A549 (cell line): ENCODE measurements at regions not wholly inside any gene's neighbourhood (a gene's known extent, or its start where the extent isn't known, plus 50 kb on each side); places are given as distances from the start of the nearest gene placed in this dataset.

ENCODE experiments used
- ATAC-seq, 2 experiments: fragments of 200-7000 bp in 1 of 2; fragments of >200 bp in 1 of 2; cut with Nextera tagmentation in 1 of 2; cut with Tn5 transposase in 1 of 2; 3 replicates each; pipeline versions ENCODE4 v1.8.0 to v1.9.1; 2018 to 2020; ENCODE audit warnings: mild to moderate bottlenecking in 1 of 2, moderate library complexity in 1 of 2
- CTCF ChIA-PET: fragments of 300-600 bp; sonication (Branson Sonifier 250); formaldehyde crosslinking; extraction: SDS; loops from one replicate; lab custom pipeline; 2021; ENCODE audit warnings: antibody characterized with exemption, inconsistent platforms; lab: Yijun Ruan, JAX
- POLR2A ChIA-PET: fragments of 350-600 bp; formaldehyde crosslinking; extraction: SDS; loops from one replicate; lab custom pipeline; 2021; ENCODE audit warnings: antibody characterized with exemption, inconsistent platforms; lab: Yijun Ruan, JAX
- DNase-seq, 2 experiments: peaks; one replicate each; pipeline versions ENCODE4 v3.0.0 to v3.0.0-alpha.2; 2011 to 2016; ENCODE audit warnings: low read depth in 1 of 2, low spot score in 1 of 2
- FAIRE-seq: peaks from 2 replicates; lab custom pipeline; 2011; peaks lifted over from hg19 to GRCh38; lab: Jason Lieb, UNC
- H3K27ac ChIP-seq, 2 experiments: fragments of >200 bp; sonication (Bioruptor Twin); formaldehyde crosslinking; 3 replicates each; pipeline ENCODE4 v1.5.1; 2016 to 2017
- H3K4me1 ChIP-seq: fragments of >200 bp; sonication (Bioruptor Twin); formaldehyde crosslinking; 3 replicates; pipeline ENCODE4 v1.6.1; 2016
- H3K4me2 ChIP-seq: fragments of >200 bp; sonication (Bioruptor Twin); formaldehyde crosslinking; 3 replicates; pipeline ENCODE4 v1.6.1; 2016
- H3K4me3 ChIP-seq: fragments of >200 bp; sonication (Bioruptor Twin); formaldehyde crosslinking; 3 replicates; pipeline ENCODE4 v1.5.1; 2016
- H3K9me3 ChIP-seq: fragments of >200 bp; sonication (Bioruptor Twin); formaldehyde crosslinking; 3 replicates; pipeline ENCODE4 v1.6.1; 2016
- CBX8 ChIP-seq: fragments of 200-600 bp; sonication (generic); IDR thresholded peaks from 2 replicates; pipeline ENCODE4 v1.6.1; 2016
- CHD2 ChIP-seq: fragments of 150-350 bp; IDR thresholded peaks from 2 replicates; pipeline ENCODE4 v1.6.1; 2014; ENCODE audit warnings: low read length; ENCODE audit not compliant: partially characterized antibody
- CHD4 ChIP-seq: fragments of 200-600 bp; sonication (generic); IDR thresholded peaks from 2 replicates; pipeline ENCODE4 v1.6.1; 2016; ENCODE audit warnings: antibody characterized with exemption, mild to moderate bottlenecking, borderline replicate concordance
- EHMT2 ChIP-seq: fragments of 200-600 bp; sonication (generic); IDR thresholded peaks from 2 replicates; pipeline ENCODE4 v1.6.1; 2016; ENCODE audit warnings: antibody characterized with exemption, low read depth, mild to moderate bottlenecking, moderate library complexity
- ESRRA ChIP-seq: fragments of 150-350 bp; IDR thresholded peaks from 2 replicates; pipeline ENCODE4 v1.6.1; 2014; ENCODE audit warnings: mild to moderate bottlenecking, low read length, borderline replicate concordance
- FOSB ChIP-seq: fragments of 250-450 bp; sonication (Bioruptor Pico); IDR thresholded peaks from 2 replicates; pipeline ENCODE4 v1.5.0; 2020; ENCODE audit warnings: mild to moderate bottlenecking, moderate library complexity
- FOSL2 ChIP-seq, 2 experiments: fragments of 450-650 bp in 1 of 2; fragments of >200 bp in 1 of 2; sonication (Bioruptor Twin) in 1 of 2; formaldehyde crosslinking; IDR thresholded peaks; 2 replicates each; pipeline versions ENCODE4 v1.5.0 to v1.6.1; 2016 to 2020; ENCODE audit warnings: mild to moderate bottlenecking in 1 of 2, moderate library complexity in 1 of 2
- HDAC2 ChIP-seq: fragments of 200-600 bp; sonication (generic); IDR thresholded peaks from 2 replicates; pipeline ENCODE4 v1.6.1; 2016
- HEYL ChIP-seq: fragments of 250-450 bp; sonication (Bioruptor Pico); IDR thresholded peaks from 2 replicates; pipeline ENCODE4 v1.8.0; 2021; ENCODE audit warnings: mild to moderate bottlenecking, moderate library complexity
- HOXA7 ChIP-seq: fragments of 250-450 bp; sonication (Bioruptor Pico); IDR thresholded peaks from 2 replicates; pipeline ENCODE4 v1.5.0; 2020; ENCODE audit warnings: mild to moderate bottlenecking, moderate library complexity
- HOXB13 ChIP-seq: fragments of 250-450 bp; sonication (Bioruptor Pico); IDR thresholded peaks from 2 replicates; pipeline ENCODE4 v1.5.0; 2020; ENCODE audit warnings: low read depth, mild to moderate bottlenecking, moderate library complexity
- HOXB5 ChIP-seq: fragments of 250-450 bp; sonication (Bioruptor Pico); IDR thresholded peaks from 2 replicates; pipeline ENCODE4 v1.5.0; 2020; ENCODE audit warnings: mild to moderate bottlenecking, moderate library complexity
- KDM5A ChIP-seq: fragments of 200-600 bp; sonication (generic); IDR thresholded peaks from 2 replicates; pipeline ENCODE4 v1.6.1; 2016; ENCODE audit warnings: antibody characterized with exemption, mild to moderate bottlenecking
- MAFK ChIP-seq: fragments of 450-650 bp; IDR thresholded peaks from 2 replicates; pipeline ENCODE4 v1.6.1; 2014; ENCODE audit not compliant: partially characterized antibody
- MYC ChIP-seq: IDR thresholded peaks from 2 replicates; pipeline ENCODE4 v1.6.1; 2012; ENCODE audit warnings: mild to moderate bottlenecking, inconsistent platforms, low read length, improper control_type of control experiment, borderline replicate concordance
- NFE2L2 ChIP-seq: fragments of 150-350 bp; conservative IDR thresholded peaks from 2 replicates; pipeline ENCODE4 v1.6.1; 2014; ENCODE audit warnings: low read length
- NPAS2 ChIP-seq: fragments of 250-450 bp; sonication (Bioruptor Pico); IDR thresholded peaks from 2 replicates; pipeline ENCODE4 v1.8.0; 2022; ENCODE audit warnings: mild to moderate bottlenecking, moderate library complexity, borderline replicate concordance
- PHF8 ChIP-seq: fragments of 200-600 bp; sonication (generic); IDR thresholded peaks from 2 replicates; pipeline ENCODE4 v1.6.1; 2016; ENCODE audit warnings: low read depth, mild to moderate bottlenecking, antibody characterized with exemption, moderate library complexity, borderline replicate concordance
- POLR2A ChIP-seq: IDR thresholded peaks from 2 replicates; pipeline ENCODE4 v1.6.1; 2012; ENCODE audit warnings: mild to moderate bottlenecking, low read length
- POLR2AphosphoS2 ChIP-seq: conservative IDR thresholded peaks from 2 replicates; pipeline ENCODE4 v1.6.1; 2012; ENCODE audit warnings: low read length, improper control_type of control experiment, inconsistent platforms
- RAD21 ChIP-seq, 2 experiments: fragments of >200 bp in 1 of 2; sonication (Bioruptor Twin) in 1 of 2; formaldehyde crosslinking in 1 of 2; IDR thresholded peaks in 1 of 2; conservative IDR thresholded peaks in 1 of 2; 2 replicates in 1 of 2; 3 replicates in 1 of 2; pipeline ENCODE4 v1.6.1; 2012 to 2018; ENCODE audit warnings: inconsistent platforms in 1 of 2
- ZC3H11A ChIP-seq: fragments of 450-650 bp; IDR thresholded peaks from 2 replicates; pipeline ENCODE4 v1.6.1; 2014; ENCODE audit warnings: antibody characterized with exemption, mild to moderate bottlenecking
- WGBS: methylation state at CpG from one replicate; pipeline ENCODE4 v1.1.6; 2017; ENCODE audit errors: missing lambda C conversion rate; 5-methylcytosine and 5-hydroxymethylcytosine counted together
- TF ChIP-seq, protein P1 (sequence below): fragments of >200 bp; sonication (Bioruptor Twin); formaldehyde crosslinking; IDR thresholded peaks from 2 replicates; pipeline ENCODE4 v1.6.1; 2016
- TF ChIP-seq, protein P2 (sequence below): fragments of >200 bp; sonication (Bioruptor Twin); formaldehyde crosslinking; IDR thresholded peaks from 3 replicates; pipeline ENCODE4 v1.6.1; 2016
- TF ChIP-seq, protein P3 (sequence below): fragments of >200 bp; sonication (Bioruptor Twin); formaldehyde crosslinking; IDR thresholded peaks from 3 replicates; pipeline ENCODE4 v1.5.1; 2016
- TF ChIP-seq, protein P4 (sequence below): IDR thresholded peaks from 2 replicates; pipeline ENCODE4 v1.6.1; 2012; ENCODE audit warnings: low read depth, borderline replicate concordance
- TF ChIP-seq, protein P5 (sequence below): fragments of 150-350 bp; IDR thresholded peaks from 2 replicates; pipeline ENCODE4 v1.6.1; 2014; ENCODE audit warnings: low read depth, mild to moderate bottlenecking, low read length

DNA sequence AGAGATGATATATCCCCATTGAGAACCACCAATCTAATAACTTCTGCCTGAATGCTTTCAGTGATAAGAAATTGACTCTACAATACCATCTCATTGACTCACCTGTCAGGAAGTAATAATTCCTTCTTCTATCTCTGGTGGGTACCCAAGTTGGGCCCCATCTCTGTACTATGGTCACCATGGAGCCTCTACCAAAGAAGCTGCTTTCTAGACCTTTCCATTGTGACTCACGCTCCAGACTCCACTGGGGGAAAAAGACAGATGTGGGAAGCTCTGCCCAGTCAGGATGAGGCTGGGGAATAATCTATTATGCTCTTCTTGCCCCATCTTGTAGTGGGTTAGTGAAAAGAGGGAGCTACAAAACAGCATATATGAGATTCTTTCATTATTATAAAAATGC lies 100.4 kb downstream of the COPRS start:
- CTCF ChIA-PET = interaction anchor here (1.0 kb wide), 1 partner anchor 9 kb away, joined by 3 read pairs; no protein-coding TSS in a partner anchor
- no peak overlapping the region for H3K27ac ChIP-seq
- H3K4me1 ChIP-seq = peaks cover 6% of the 10 kb centered on the region; the same call in 2 of the 3 replicates
- no peak for DNase-seq
- peaks cover 6% of the 10 kb centered on the region; the same call in 1 of the 3 replicates for H3K9me3 ChIP-seq
- ATAC-seq = no peak
- FAIRE-seq = no peak
- H3K4me2 ChIP-seq = no peak overlapping the region
- no peak for TF ChIP-seq CHD2
- no peak for TF ChIP-seq HEYL (CRISPR knock-in tag)
- no peak for TF ChIP-seq FOSL2 (IDR thresholded peaks at IDR 0.05)
- TF ChIP-seq FOSL2 (CRISPR knock-in tag; IDR thresholded peaks at IDR 0.05) = no peak
- TF ChIP-seq NFE2L2 = no peak
- TF ChIP-seq, protein P1, sequence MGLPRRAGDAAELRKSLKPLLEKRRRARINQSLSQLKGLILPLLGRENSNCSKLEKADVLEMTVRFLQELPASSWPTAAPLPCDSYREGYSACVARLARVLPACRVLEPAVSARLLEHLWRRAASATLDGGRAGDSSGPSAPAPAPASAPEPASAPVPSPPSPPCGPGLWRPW = no peak
- no peak for TF ChIP-seq MAFK
- TF ChIP-seq, protein P2, sequence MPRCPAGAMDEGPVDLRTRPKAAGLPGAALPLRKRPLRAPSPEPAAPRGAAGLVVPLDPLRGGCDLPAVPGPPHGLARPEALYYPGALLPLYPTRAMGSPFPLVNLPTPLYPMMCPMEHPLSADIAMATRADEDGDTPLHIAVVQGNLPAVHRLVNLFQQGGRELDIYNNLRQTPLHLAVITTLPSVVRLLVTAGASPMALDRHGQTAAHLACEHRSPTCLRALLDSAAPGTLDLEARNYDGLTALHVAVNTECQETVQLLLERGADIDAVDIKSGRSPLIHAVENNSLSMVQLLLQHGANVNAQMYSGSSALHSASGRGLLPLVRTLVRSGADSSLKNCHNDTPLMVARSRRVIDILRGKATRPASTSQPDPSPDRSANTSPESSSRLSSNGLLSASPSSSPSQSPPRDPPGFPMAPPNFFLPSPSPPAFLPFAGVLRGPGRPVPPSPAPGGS = no peak
- no peak for TF ChIP-seq KDM5A
- TF ChIP-seq CBX8 = no peak
- TF ChIP-seq NPAS2 (CRISPR knock-in tag) = no peak
- no peak for TF ChIP-seq EHMT2
- TF ChIP-seq, protein P3, sequence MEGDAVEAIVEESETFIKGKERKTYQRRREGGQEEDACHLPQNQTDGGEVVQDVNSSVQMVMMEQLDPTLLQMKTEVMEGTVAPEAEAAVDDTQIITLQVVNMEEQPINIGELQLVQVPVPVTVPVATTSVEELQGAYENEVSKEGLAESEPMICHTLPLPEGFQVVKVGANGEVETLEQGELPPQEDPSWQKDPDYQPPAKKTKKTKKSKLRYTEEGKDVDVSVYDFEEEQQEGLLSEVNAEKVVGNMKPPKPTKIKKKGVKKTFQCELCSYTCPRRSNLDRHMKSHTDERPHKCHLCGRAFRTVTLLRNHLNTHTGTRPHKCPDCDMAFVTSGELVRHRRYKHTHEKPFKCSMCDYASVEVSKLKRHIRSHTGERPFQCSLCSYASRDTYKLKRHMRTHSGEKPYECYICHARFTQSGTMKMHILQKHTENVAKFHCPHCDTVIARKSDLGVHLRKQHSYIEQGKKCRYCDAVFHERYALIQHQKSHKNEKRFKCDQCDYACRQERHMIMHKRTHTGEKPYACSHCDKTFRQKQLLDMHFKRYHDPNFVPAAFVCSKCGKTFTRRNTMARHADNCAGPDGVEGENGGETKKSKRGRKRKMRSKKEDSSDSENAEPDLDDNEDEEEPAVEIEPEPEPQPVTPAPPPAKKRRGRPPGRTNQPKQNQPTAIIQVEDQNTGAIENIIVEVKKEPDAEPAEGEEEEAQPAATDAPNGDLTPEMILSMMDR = no peak
- no peak for TF ChIP-seq HOXB5 (CRISPR knock-in tag)
- TF ChIP-seq POLR2A = no peak
- TF ChIP-seq, protein P4, sequence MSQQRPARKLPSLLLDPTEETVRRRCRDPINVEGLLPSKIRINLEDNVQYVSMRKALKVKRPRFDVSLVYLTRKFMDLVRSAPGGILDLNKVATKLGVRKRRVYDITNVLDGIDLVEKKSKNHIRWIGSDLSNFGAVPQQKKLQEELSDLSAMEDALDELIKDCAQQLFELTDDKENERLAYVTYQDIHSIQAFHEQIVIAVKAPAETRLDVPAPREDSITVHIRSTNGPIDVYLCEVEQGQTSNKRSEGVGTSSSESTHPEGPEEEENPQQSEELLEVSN = no peak
- TF ChIP-seq ESRRA = no peak
- TF ChIP-seq HOXA7 = no peak
- no peak for TF ChIP-seq HDAC2
- TF ChIP-seq CHD4 = no peak
- TF ChIP-seq HOXB13 (CRISPR knock-in tag) = no peak
- TF ChIP-seq, all 56 proteins: peak for 0
- H3K4me3 ChIP-seq = no peak overlapping the region
- POLR2A ChIA-PET = interaction anchor here (0.5 kb wide), 1 partner anchor 50 kb away, joined by 3 read pairs; no protein-coding TSS in a partner anchor
- 23% methylated on average over 1 of the region's 1 CpG for WGBS

DNA sequence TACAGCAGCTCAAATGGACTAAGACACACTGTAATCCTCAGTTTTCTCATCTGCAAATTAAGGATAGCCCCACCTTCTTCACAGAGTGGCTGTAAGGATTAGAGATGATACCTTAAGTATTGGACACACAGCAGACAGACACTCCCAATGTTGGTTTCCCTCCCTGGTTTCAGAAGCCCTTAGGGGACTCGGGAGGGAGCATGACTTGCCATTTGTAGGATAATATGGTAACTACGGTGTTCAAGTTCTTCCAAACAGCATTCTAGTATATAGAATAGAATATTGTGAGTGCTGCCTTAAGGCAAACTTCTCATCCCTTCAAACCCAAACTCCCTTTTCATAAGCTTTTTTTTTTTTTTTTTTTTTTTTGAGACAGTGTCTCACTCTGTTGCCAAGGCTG lies 101.9 kb downstream of the COPRS start:
- H3K4me2 ChIP-seq = no peak overlapping the region
- H3K9me3 ChIP-seq = no peaks in the 10 kb centered on the region
- TF ChIP-seq MYC = no peak
- TF ChIP-seq PHF8 = no peak
- TF ChIP-seq, protein P2 = no peak
- TF ChIP-seq ZC3H11A = no peak
- TF ChIP-seq, protein P5, sequence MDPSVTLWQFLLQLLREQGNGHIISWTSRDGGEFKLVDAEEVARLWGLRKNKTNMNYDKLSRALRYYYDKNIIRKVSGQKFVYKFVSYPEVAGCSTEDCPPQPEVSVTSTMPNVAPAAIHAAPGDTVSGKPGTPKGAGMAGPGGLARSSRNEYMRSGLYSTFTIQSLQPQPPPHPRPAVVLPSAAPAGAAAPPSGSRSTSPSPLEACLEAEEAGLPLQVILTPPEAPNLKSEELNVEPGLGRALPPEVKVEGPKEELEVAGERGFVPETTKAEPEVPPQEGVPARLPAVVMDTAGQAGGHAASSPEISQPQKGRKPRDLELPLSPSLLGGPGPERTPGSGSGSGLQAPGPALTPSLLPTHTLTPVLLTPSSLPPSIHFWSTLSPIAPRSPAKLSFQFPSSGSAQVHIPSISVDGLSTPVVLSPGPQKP = no peak
- TF ChIP-seq POLR2AphosphoS2 = no peak
- TF ChIP-seq FOSB (CRISPR knock-in tag) = no peak
- TF ChIP-seq RAD21 (conservative IDR thresholded peaks at IDR 0.05 in 1 of 2, IDR thresholded peaks at IDR 0.05 in 1 of 2) = no peak
- TF ChIP-seq, all 56 proteins: peak for 0
- WGBS = 61% methylated on average over 2 of the region's 2 CpGs
- DNase-seq (no peak), ATAC-seq (no peak), FAIRE-seq (no peak)
- Histone ChIP-seq H3K4me3 (no peak overlapping the region), H3K4me1 (peaks cover 6% of the 10 kb centered on the region; the same call in 2 of the 3 replicates), H3K27ac (no peak overlapping the region)
- POLR2A ChIA-PET = no interaction called here
- CTCF ChIA-PET = interaction anchor here (1.2 kb wide), 1 partner anchor 86 kb away, joined by 3 read pairs; no protein-coding TSS in a partner anchor
